Mammary epithelial cell (primary cell): ENCODE measurements at regions not wholly inside any gene's neighbourhood (a gene's known extent, or its start where the extent isn't known, plus 50 kb on each side); places are given as distances from the start of the nearest gene placed in this dataset.

ENCODE experiments used
- EZH2 ChIP-seq: IDR thresholded peaks from 2 replicates; pipeline ENCODE4 v1.6.1; 2012; ENCODE audit warnings: low read length, inconsistent platforms, borderline replicate concordance
- TF ChIP-seq, protein P1 (sequence below), 2 donors: IDR thresholded peaks in 1 of 2; conservative IDR thresholded peaks in 1 of 2; 2 replicates each; pipeline ENCODE4 v1.5.1; 2011 to 2012; ENCODE audit warnings: inconsistent platforms in 2 of 2, low read length in 2 of 2, mild to moderate bottlenecking in 2 of 2, control low read depth in 1 of 2, low read depth in 1 of 2; ENCODE audit not compliant: insufficient read depth in 1 of 2; ENCODE audit errors: extremely low read depth in 1 of 2

DNA sequence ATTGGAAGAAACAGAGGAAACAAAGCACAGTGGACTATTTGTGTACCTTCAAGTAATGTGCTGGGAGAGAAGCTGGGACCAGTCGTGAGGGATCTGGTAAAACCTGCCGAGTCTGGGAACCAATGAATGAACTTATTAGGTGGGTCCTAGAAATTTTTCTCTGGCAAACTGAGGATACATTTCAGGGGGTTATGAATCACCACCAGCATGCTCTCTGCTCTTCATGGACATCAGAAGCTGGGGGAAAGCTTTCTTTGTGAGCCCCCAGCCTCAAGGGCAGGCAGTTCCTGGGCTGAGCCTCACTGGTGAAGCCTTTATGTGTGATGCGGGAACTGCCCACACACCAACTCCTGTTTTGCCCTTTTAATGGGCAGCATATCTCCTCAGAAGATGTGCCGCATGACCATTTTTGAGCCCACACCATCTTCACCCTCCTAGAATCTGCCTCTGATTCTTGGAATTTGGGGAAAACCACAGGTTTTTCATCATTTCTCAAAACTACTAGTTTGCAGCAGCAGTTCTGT is 95.4 kb upstream of the ENPP6 start:
- no peak for TF ChIP-seq EZH2
- TF ChIP-seq, protein P1, sequence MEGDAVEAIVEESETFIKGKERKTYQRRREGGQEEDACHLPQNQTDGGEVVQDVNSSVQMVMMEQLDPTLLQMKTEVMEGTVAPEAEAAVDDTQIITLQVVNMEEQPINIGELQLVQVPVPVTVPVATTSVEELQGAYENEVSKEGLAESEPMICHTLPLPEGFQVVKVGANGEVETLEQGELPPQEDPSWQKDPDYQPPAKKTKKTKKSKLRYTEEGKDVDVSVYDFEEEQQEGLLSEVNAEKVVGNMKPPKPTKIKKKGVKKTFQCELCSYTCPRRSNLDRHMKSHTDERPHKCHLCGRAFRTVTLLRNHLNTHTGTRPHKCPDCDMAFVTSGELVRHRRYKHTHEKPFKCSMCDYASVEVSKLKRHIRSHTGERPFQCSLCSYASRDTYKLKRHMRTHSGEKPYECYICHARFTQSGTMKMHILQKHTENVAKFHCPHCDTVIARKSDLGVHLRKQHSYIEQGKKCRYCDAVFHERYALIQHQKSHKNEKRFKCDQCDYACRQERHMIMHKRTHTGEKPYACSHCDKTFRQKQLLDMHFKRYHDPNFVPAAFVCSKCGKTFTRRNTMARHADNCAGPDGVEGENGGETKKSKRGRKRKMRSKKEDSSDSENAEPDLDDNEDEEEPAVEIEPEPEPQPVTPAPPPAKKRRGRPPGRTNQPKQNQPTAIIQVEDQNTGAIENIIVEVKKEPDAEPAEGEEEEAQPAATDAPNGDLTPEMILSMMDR (conservative IDR thresholded peaks at IDR 0.05 in 1 of 2, IDR thresholded peaks at IDR 0.05 in 1 of 2; ENCODE audit: extremely low read depth in 1 of 2, insufficient read depth in 1 of 2, low read depth in 1 of 2, low read length in 2 of 2), result no peak
